Astrocyte of the hippocampus (primary cell): ENCODE measurements at regions not wholly inside any gene's neighbourhood (a gene's known extent, or its start where the extent isn't known, plus 50 kb on each side); places are given as distances from the start of the nearest gene placed in this dataset.
A peak's percentile ranks its signal among the peaks of the same experiment; 100 is the strongest.

Experiments used
- DNase-seq: peaks from one replicate; pipeline ENCODE4 v3.0.0; 2011; ENCODE audit warnings: low read depth, low spot score

DNA sequence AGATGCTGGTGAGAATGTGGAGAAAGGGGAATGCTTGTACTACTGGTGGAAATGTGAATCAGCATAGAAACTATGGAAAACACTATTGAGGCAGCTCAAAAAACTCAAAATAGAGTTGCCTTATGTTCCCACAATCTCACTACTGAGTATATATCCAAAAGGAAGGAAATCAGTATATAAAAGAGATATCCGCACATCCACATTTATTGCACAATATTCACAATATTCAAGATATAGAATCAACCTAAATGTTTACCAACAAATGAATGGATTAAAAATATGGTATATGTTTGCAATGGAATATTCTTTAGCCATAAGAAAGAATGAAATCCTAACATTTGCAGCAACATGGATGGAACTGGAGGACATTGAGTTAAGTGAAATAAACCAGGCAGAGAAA lies 686.8 kb downstream of the OTOL1 start:
- DNase-seq = no peak

DNA sequence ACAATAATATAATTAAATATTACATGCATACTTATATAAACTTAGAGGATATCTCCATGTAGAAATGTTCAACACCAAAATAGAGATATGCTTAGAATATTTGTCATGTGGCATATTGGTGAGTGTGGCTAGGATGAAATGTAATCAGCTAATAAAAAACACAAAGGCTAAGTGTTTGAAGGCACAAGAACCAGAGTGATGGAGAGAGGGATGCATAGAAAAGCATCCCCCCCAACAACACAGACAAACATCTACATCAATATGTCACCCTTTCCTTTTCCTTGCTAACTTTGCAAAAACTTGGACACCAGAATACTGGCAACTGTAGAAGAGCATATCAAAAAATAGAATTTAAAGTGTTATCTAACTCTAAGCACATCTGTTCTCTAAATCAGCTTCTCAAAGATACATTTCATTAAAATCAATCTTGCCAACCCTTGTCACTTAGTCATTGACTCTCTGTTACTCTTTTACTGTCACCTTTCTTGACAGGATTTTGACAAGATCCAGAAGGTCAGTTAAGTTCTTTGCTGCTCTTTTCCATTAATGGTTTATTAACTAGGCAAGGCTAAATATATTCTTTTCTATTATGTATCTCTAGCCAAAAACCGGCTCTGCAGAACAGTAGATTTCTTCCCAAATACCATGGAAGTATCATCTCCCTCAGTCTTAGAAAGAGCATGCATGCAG lies 695.9 kb downstream of the OTOL1 start:
- DNase-seq = no peak

DNA sequence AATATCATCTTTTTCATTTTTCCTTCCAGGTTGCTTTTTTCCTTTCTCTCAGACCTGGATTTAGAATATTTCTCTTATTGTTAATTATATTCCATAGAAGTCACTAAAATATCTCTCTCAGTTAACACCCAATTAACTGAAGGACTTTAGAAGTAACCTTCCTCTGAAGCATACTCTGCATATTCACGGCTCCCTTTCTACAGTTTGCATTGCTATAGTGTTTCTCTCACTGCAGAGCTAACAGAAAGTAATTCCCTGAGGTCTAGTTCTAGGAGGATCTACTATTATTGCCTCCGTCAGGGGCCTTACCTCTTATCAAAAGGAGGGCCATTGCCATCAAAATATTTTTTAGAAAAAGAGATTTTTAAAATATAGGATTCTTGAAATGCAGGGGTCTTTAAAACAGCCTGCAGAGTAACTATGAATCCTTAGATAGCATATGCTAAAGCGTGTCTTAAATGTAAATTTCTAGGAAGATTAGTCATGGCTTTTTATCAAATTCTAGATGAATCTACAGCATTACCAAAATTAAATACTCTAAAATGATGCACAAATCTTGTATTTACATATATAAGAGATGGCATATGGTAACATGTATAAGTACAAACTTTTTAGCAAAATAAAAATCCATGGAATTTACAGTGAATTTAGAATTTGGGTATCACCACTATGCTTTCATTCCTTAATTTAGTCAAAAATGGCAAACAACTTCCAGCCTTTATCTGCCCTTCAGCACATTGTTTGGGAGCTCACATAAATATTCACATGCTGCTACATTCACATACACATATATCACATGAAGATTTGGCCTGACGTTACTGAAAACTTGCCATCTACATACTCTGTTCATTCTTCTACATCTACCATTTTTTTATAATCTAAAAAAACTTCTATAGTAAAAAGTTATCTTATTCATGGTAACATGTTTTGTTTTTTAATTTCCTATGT lies 696.8 kb downstream of the OTOL1 start:
- no peak for DNase-seq

DNA sequence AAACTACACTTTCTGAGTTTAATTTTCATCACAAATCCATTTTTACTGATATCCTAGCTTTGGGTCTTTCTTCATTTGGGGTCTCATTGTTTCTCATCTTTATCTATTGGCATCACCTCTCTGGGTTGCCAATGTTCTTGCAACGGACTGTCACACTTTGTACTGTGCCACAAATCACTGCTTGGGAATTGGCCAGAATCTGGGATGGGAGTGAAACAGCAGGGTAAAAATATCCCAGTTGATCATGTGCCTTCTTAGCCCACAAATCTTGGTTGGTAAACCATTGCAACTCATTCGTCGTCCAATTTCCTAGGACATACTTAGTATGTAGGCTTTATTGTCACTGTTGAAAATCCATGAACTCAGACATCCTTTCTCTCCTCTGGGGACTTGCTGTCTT lies 698.5 kb downstream of the OTOL1 start:
- DNase-seq = no peak

DNA sequence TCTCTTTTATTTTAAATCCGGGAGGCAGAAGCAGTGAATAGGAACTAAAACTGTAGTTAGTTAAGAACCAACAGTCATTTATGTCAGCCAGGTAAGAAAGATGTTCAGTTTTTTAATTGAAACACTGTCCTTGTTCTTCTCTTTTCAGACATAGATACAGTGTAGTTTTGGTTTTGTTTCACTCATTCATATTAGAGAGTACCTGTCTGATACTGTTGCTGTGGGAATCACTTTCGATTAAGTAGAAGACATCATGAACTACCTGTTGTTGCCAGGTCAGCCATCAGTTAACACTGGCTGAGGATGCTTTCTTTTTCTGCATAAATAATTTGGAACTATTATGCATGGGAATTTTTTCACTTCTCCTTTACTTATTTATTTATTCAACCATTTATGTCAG lies 700.4 kb downstream of the OTOL1 start:
- DNase-seq = no peak

DNA sequence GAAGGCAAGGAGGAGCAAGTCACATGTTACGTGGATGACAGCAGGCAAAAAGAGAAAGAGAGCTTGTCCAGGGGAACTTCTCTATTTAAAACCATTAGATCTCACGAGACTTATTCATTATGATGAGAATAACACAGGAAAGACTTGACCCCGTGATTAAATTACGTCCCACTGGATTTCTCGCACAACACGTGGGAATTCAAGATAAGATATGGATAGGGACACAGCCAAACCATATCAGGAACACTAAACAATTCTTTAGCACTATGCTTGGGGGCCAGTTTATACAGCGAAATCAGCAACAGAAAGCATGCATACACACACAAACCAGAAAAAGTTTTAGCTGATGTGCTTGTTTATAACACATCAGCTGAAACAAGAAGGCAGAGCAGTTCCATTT lies 704.2 kb downstream of the OTOL1 start:
- DNase-seq = no peak

DNA sequence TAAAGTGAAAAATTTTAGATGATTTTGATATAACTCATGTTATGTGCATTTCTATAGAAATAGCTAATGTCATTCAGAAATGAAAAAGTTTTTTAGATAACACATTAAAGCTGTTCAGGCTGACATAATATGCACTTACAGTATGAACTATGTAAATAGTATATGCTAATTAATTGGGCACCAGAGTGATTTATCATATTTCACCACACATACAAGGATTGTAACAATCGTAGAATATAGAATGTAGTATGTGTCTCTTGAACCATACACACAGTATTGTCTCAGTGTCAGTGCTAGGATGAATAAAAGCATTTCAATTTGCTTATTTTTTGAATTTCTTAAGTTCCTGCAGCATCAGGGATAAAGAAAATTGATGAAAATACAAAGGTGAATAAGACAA lies 710.0 kb downstream of the OTOL1 start:
- DNase-seq = no peak

DNA sequence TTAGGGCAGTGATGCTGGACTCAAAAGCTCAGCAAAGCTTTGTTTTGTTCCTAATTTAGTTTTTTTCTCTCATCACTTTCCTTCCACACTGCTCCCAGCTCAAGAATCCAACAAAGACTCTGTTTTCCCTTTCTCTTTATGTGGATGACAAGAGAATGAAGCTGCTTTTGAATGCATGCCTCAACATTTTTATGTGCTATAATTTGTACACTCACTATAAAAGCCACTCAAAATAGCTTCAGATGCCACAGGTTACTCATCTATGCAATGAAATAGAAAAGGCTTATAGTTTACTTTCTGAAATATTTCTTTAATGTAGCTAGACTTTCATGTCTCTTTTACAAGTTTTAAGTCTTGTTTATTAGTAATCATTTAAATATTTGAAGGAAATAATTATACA lies 714.9 kb downstream of the OTOL1 start:
- DNase-seq = no peak

DNA sequence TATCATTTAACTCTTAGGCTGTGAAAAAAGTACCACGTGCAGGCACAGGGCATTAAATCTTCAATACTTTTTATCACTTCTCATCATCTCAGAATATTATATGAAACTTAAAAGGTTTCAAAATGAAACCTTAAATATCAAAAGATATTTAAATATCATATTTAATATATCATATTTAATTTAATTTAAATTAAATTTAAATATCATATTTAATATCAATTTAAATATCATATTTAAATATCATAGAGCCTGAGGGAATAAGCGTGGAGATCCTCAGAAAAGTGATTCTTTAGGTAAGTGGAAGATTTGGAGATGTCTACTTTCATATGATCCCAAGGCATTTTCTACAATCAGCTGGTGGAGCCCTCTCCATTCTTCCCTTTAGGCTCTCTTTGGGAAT lies 716.6 kb downstream of the OTOL1 start:
- DNase-seq = no peak

DNA sequence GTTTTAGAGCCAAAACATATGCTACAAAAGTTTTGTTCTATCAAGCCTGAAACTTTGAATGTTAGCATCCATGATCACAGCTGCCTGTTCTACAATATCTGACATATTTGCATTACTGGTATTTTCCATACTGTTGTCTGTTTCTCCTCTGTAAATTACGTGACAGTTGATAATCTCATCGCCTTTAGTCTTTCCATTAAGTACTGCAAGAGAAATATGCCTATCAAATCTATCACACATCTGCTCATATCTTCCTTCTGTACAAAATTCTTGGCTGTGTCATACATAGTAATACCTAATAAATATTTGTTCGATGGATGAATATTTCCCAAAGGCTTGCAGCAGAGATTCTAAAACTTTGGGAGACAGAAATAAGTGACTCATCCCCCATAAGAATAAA lies 717.3 kb downstream of the OTOL1 start:
- DNase-seq = no peak

DNA sequence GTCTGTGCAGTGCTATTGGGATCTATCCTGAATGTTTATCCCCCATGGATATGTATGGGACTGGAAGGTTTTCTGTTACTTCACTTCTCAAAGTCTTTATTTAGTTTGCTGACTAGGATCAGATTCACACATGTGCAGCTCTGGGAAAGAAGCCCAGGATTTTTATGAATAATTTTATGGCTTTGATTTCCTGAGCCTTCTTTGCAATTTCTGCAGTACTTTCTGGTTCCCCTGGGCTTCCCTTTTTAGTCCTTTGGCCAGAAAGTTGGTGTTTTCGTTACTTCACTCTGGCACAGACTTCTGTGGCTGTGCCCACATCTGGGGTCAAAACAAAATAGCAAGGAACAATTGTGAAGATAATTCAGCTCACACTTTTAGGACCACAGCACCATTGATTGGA lies 721.0 kb downstream of the OTOL1 start:
- no peak for DNase-seq

DNA sequence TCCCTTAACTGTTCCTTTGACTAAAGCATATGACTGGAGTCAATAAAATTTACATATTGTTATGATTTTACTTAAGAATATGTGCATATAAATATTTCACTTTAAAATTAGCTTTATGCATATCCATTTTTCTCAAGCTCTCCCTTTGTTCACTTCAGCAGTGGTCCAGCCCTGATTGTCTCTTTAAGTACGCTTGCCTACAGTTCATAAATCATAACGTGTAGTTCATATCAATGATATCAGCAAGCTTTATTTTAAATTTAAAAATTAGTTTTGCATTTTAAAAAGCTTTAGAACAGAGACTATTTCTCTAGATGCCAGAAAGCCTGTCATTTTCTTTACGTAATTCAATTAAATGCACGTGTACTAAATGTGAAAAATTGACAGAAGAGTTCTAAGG lies 721.9 kb downstream of the OTOL1 start:
- no peak for DNase-seq

DNA sequence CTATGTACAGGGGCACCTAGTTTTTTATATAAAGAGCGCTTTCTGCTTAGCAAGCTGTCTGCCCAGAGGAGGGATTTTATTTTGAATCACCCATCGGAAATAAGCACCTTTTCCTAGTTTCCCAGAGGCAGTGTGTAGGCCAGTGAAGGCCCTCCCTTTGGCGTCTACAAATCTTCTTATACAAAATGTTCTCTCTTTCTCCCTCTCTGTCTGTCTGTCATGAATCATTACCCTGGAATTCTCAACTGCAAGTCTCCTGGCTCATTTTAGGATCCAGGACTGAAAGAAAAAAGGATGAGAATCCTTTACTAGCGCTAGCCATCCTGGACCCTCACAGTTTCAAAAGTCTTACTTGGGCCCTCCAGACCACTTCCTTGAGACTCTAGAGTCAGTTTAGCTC lies 728.1 kb downstream of the OTOL1 start:
- DNase-seq = peak; percentile 25

DNA sequence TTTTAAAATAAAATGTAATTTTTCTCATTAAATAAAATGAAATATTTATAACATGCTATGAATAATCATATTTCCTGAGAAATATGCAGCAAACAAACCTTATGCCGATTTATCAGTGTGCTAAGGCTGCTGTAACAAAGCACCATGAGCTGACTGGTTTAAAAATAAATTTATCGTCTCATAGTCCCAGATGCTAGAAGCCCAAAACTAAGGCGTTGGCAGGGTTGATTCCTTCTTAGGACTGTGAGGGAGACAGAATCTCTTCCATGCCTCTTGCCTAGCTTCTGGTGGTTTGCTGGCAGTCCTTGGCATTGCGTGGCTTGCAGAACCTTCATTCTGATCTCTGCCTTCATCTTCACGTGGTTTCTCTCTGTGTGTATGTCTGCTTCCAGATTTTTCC lies 740.3 kb downstream of the OTOL1 start:
- DNase-seq = no peak

DNA sequence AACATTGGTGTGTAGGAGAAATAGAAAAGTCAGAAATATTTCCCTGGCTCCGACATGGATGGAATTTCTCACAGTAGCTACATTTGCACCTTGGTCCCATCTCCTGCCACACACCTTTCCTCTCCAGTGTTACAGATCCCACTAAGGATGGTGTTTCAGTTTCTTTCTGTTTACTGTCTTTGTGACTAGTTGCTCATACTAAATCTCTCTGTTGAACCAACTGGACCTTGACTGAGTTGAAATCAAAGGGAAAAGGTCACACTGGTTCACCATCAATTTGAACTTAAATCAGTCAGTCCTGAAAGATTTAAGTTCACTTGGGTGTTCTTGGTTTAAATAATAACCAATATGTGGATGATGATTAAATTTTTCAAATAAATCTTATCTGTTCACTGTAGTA lies 754.2 kb downstream of the OTOL1 start:
- no peak for DNase-seq

DNA sequence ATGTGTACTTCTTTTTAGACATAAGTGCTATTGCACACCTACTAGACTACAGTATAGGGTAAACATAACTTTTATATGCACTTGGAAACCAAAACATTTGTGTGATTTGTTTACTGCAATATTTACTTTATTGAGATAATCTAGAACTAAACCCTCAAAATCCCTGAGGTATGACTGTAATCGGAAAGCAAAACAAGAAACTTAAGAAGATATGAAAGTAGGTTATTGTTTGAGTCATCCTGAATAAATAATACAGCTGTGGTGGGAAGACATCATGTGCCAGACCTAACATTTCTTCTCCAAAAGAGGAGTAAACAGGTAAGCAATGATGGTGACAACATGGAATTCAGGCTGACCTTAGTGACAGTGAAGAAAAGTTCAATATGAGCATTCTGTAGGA lies 765.5 kb downstream of the OTOL1 start:
- no peak for DNase-seq

DNA sequence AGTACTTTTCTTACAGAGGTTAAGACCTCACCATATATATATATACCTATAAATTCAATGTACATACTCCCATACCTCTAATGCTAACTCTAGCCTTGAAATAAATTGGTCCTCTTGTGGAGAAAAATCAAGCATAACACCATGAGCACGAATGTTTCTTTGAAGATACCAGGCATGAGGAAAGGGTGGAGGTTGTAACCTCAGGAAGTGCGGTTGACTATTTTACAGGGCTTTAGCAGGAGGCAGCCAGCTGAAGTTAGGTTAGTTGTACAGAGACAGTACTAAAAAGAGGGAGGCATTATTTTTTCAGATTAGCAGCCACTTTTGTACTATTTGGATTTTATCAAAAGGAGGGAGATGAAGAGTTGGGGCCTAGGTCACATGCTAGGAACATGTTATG lies 767.0 kb downstream of the OTOL1 start:
- DNase-seq = no peak

DNA sequence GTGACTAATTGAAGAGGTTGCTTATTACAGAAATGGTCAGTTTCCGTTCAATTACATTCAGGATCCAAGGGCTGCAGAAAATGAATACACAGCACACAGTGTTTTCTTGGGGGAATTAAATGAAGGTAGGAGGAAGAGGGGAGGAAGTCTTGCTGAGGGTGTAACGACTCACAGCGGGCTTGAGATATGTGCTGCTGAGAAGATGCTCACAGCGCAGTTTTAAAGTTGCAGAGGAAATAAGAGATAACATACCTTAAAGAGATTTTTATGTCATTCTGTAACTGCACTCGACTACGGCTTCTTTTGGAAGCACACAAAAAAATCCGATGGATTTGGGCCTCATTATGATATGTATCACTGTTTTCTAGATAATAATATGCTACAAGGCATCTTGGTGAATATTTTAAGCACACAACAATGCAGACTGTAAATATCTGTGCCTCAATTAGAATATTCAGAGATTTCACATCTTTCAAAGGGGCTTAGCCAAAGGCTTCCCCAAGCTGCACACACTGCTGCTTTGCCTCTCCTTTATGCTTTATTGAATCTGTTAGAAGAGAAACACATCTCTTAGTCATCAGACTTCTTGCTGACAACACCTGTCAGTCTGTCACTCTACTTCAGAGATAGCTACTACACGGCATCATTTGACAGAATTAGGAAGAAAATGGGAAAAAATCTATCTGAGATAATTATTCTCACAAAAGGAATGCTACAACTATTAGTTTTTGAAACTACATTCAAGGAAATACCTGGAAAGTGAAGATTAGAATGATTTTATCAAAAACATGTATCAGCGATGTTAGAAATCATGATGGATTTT lies 773.2 kb downstream of the OTOL1 start:
- no peak for DNase-seq

DNA sequence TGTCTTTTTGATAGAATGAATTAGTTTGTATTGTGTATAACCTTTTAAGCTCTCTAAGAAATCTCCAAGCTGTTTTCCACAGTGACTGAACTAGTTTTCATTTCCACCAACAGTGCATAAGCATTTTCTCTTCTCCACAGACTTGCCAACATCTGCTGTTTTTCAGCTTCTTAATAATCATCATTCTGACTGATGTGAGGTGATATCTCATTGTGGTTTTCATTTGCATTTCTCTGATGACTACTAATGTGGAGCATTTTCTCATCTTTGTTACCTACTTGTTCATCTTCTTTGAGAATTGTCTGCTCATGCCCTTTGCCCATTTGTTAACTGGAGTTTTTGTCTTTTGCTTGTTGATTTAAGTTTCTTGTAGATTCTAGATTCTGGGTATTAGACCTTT lies 777.5 kb downstream of the OTOL1 start:
- DNase-seq = no peak

DNA sequence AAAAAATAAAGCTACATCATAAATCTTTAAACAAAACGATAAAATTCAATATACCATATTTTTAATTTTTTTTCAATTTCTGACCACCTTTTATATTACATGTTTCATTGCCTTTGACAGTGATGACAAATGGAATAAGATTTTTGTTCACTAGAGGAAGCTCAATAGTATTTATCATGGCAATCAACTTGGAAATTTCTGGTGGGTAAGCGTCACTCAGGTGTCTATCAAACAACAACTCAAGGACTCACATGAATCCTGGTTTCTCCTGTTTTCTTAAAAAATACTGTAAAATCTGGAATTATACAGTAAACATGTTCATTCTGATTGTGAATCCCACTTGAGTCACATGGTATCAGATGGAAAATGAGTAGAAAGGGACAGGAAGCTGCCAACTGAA lies 782.2 kb downstream of the OTOL1 start:
- no peak for DNase-seq

DNA sequence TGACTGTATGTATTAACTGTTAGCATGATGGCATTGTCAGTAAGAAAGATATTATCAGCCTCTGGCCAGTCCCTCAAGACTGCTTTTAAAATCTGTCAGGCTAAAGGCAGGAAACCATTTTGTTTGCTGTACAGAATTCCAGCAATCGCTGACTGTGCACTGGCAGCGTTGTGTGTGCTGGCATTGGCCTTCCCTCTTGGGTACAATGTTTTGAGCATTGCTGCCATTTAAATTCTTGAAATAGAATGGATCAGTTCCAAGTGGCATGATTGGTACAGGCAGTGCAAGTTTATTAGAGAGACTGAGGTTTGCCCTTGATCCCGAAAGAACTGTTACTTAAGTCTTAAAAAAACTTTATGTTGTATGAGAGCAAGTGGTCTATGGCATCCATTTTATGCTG lies 788.7 kb downstream of the OTOL1 start:
- no peak for DNase-seq

DNA sequence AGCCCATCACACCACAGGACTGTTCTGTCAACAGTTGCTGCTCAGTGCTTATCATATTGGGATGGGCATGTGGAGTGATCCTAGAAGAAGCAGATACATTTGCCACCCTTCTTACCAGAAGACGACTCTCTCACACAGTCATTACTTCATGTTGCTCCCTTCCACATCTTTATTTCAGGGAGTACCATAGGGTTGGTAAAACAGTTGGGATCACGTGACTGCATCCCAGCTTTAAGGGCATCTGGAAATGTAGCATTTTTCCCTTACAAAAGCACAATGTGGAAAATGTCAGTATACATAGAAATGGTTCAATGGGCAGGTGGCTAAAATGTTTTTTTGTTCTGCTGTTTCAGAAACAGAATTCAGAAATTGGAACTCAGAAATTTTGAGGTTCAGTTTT lies 791.0 kb downstream of the OTOL1 start:
- DNase-seq = no peak
